NCI-H2107 treated with DMSO at 0.1 percent for 48 hours (cell line): ENCODE measurements at regions not wholly inside any gene's neighbourhood (a gene's known extent, or its start where the extent isn't known, plus 50 kb on each side); places are given as distances from the start of the nearest gene placed in this dataset.

Experiments used
- DNase-seq: peaks from one replicate; lab custom pipeline; 2025; ENCODE audit not compliant: unreplicated experiment; lab: John Stamatoyannopoulos, UW

DNA sequence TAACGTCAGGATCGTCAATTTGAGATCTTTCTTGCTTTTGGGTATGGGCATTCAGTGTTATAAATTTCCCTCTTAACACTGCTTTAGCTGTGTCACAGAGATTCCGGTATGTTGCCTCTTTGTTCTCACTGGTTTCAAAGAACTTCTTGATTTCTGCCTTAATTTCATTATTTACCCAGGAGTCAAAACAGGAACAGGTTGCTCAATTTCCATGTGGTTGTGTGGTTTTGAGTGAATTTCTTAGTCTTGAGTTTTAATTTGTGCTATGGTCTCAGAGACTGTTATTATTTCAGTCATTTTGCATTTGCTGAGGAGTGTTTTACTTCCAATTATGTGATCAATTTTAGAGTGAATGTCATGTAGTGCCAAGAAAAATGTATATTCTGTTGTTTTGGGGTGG is 153.1 kb downstream of the PCDH17 start:
- no peak for DNase-seq

DNA sequence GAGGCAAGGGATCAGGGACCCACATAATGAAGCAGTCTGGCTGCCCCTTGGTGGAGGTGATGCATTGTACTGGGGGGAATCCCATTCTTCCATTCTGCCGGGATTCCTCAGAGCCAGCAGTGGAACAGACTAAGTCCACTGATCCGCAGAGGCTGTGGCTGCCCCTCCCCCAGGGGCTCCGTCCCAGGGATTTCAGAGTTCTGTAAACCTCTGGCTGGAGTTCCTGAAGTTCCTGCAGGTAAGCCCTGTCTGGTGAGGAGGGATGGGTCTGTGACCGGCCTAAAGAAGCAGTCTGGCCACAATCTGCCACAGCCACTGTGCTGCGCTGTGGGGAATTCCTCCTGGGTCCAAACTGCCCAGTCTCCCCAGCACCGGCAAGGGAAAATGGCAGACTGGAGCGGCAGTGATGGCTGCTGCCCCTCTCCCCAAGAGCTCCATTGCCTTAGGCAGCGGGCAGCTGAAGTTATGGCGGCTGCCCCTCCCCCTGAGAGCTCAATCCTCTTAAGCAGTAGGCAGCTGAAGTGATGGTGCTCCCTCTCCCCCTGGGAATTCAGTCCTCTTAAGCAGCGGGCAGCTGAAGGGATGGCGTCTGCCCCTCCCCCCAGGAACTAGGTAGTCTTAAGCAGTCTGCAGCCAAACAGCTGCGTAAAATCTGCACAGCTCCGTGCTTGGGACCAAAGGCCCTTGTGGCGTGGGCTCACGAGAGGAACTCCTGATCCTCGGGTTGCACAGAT is 155.7 kb downstream of the PCDH17 start:
- no peak for DNase-seq

DNA sequence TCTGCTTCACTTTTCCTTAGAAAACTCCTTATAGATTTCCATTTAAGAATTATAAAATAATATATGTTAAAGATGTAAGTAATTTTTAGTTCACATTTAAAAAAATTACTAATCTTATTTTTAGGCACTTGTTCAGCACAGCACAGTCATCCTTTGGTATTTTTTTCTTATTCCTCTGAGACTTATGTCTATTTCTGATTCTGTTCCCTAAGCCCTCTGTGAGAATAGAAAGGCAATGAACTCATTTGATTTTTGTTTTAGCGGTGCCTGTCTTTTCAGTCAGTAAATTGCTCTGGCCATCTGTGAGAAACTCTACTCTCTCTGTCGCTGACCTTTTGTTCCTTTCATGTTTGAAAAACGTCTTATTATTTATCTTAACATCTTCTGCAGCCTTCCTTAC is 168.1 kb downstream of the PCDH17 start:
- no peak for DNase-seq

DNA sequence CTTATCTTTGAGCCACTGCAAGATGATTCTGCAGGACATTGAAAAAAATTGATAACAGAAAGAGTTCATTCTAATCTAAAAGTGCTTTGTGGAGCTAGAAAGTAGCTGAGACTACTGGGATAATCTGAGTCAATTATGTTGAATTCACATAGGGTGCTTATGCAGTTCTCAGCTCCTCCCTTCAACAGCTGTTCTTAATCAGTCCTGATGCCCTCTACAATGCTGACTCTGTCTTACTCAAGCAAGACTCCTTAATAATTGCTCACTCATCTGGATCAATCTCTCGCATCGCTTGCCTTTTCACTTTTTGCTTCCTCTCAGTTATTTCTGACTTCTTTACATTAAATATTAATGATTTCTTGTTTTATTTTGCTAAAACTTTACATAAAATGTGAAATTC is 182.1 kb downstream of the PCDH17 start:
- no peak for DNase-seq

DNA sequence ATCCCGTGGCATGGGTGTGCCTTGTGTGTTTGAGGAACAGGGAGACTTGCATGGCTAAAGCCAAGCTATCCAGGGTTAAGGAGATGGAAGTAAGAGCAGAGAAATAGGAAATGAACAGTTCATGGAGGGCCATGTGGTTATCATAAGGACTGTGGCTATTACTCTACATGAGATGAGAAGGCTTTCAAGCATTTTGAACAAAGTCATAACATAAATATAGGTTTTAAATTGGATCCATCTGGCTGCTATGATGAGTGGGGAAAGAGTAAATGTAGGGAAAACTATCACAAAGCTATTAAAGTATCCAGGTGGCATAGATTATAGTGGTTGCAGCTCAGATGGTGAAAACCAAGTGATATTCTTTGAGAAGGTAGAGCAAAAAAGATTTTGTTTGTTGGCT is 184.1 kb downstream of the PCDH17 start:
- no peak for DNase-seq

DNA sequence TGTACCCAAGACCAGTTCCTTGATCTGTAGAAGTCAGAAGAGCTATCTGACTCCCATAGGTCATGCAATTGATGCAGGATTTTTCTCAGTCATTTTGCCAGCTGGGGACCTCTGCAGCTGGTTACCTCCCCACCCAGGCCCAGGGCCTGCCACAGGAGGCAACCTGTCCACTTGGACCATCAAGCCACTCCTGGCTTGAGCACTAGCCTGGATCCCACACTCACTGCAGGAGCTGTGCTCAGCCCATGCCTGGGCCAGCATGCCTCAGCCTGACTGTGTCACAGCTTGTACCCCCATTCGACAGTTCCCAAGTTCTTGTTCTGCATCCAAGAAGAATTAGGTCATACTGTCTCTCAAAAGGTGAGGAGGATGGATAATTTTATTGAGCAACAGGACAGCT is 189.4 kb downstream of the PCDH17 start:
- no peak for DNase-seq

DNA sequence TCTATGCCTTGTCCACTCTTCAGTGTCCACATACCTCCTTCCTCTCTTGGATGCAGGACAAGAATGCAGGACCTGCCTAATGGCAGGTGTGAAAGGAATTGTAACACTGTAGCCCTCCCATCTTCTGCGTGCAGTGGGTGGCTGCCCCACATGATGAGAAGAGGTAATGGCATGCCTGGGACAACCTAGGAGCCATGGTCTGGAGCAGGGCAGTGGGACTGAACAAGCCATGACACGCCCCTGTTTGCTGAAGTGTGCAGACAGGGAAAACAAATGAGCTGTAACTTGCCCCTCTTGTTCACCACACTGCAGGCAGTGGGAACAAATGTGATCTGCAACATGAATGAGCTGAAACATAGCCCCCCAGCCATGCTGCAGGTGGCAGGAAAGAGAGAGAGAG is 192.2 kb downstream of the PCDH17 start:
- no peak for DNase-seq

DNA sequence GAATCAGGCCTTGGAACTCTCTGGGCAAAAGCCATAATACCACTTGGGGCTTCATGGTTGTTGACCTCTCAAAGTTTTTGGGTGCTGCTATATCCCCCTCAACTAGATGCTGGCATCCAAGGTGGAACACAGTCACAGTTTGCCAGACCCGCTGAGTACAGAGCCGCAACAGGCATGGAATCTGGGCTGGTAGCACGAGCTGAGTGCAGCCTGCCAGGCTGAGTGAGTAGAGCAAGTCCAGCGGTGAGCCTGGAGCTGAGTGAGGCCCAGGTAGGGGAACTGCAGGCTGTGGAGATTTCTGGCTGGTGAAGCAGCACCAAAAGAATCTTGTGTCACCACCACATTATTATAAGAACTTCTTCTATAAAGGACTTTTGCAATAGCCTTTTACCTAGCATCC is 192.6 kb downstream of the PCDH17 start:
- no peak for DNase-seq

DNA sequence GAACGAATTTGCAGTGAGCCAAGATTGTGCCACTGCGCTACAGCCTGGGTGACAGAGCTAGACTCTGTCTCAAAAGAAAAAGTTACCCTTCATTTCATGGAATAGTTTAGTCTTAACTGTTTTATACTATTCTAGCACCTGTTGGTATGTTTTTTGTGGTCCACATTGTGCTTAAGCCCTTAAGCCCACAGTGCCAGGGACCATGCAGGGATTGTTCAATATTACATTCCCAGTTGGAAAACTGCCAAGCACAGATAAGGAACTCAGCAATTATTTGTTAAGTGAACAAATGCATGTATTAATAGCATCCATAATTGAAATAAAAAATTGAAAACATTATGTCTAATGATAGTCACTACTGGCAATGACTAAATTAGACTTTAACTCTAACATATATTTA is 193.5 kb downstream of the PCDH17 start:
- DNase-seq: no peak

DNA sequence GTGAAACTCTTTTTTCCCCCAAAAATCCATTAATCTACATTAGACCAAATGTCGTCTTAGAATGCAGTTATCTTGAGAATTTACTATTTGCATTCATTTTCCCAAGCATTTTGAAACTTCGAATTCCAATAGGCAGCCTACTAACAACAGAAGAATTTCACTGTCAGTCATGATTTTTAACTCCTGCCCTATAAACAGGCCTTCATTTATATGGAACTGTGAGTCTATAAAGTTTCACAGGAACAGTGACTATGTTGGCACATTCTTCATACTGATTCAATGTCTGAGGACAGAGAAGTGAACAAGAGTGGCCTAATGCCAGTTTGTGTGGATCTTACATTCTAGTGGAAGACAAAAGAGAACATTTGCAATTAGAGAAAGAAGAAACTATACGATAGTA is 198.0 kb downstream of the PCDH17 start:
- DNase-seq: no peak

DNA sequence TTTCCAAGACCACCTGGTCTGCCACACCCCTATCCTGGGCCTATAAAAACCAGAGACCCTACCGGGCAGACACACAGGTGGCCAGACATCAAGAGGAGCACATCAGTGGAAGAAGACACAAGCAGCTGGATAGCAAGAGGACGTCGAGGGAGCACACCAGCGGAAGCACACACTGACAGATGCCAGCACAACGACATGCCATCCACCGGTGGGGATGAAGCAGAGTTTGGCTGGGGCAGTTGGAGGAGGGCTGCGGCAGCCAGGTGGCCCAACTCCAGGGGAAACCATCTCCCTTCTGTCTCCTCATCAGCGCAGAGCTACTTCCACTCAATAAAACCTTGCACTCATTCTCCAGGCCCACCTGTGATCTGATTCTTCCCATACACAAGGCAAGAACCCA is 200.6 kb downstream of the PCDH17 start:
- DNase-seq: no peak

DNA sequence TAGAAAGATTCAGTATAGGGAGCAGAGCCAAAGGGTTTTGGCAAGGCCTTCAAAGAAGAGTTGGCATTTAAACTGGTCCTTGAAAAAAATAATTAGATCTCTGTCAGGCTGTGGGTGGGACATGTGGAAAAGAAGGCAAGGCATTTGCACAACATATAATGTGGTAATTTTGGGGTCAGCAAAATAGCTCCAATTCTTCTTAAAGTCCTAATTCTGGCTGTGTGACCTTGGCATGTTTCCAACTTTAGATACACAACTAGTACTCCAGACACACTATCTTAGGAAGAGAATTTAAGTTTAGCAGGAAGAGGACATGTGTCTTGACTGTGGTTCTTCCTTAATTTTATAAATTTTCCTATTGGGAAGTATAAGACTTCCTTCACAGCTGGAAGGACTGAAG is 206.3 kb downstream of the PCDH17 start:
- DNase-seq: no peak

DNA sequence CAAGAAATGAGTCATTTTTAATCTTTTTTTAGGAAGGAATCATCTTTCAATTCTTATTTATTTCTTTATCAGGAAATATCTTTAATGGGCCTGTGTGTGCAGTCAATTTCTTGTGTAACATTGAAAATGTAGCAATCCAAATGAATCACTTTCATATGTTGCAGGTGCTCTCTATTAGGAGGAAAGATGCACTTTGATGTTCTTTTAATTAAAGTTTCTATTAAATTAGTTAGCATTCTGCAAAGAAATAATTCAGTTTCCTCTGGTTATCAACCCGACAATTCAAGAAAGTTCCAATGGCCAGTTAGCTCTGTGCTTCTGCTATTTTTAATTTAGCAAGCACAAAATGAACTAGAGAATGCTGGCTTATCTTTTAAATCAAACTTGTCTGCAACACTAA is 212.0 kb downstream of the PCDH17 start:
- no peak for DNase-seq

DNA sequence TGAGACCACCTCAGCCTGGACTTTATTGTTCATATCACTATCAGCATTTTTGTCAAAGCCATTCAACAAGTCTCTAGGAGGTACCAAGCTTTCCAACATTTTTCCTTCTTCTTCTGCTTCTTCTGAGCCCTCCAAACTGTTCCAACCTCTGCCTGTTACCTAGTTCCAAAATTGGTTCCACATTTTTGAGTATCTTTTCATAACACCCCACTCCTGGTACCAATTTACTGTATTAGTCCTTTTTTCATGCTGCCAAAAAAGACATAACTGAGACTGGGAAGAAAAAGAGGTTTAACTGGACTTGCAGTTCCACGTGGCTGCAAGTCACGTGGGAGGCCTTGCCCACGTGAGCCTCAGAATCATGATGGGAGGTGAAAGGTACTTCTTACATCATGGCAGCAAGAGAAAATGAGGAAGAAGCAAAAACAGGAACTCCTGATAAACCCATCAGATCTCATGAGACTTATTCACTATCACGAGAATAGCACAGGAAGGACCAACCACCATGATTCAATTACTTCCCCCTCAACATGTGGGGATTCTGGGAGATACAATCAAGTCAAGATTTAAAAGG is 215.1 kb downstream of the PCDH17 start:
- DNase-seq: no peak

DNA sequence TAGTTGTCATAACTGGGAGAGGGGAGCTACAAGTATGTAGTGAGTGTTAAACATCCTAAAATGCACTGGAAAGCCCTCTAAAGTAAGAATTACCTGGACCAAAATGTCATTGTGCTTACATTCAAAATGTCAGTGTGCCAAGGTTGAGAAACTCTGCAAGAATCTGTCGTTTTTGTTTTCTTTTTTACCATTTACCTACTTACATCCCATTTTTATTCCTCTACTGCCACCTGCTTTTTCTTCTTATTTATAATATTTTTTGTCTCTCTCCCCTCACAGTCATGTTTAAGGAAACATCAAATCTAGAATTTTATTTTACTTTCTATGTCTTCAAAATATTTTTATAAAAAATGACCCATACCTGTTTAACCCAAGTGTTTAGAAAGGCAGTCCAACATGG is 226.4 kb downstream of the PCDH17 start:
- no peak for DNase-seq

DNA sequence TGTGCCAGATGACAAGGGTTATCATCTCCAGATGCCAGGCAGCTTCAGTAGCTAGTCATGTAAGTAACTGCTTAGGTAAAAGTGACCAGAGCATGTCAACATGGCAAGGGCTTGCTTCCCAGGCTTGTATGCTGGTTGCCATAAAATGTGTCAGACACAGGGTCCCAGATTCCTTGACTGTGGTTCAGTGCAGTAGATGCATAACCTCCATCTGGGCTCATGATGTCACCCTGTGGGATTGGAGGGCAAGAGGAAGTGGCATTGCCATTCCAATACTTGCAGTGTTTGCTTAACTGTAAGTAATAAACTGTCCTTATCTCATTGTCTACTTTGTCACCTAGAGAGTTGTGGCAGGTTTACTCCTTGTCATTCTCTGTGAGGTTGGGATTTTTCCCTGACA is 226.8 kb downstream of the PCDH17 start:
- DNase-seq: no peak

DNA sequence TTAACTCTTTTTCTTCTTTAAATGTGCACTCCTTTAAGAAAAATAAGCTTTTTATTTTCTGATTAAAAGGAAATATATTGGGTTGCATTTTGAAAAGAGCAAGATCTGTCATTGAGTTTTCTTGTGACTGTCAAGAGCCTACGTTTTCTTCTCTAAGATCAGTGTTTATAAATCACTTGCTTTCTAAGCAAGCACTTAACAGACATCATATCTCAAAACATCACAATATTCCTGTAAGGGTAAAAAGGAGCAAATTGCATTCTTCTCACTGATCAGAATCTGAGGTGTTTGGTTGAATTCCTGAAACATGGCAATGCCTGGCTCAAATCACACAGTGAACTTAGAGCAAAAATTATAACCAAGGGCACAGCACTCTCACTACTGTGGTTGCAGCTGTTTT is 231.3 kb downstream of the PCDH17 start:
- DNase-seq: no peak

DNA sequence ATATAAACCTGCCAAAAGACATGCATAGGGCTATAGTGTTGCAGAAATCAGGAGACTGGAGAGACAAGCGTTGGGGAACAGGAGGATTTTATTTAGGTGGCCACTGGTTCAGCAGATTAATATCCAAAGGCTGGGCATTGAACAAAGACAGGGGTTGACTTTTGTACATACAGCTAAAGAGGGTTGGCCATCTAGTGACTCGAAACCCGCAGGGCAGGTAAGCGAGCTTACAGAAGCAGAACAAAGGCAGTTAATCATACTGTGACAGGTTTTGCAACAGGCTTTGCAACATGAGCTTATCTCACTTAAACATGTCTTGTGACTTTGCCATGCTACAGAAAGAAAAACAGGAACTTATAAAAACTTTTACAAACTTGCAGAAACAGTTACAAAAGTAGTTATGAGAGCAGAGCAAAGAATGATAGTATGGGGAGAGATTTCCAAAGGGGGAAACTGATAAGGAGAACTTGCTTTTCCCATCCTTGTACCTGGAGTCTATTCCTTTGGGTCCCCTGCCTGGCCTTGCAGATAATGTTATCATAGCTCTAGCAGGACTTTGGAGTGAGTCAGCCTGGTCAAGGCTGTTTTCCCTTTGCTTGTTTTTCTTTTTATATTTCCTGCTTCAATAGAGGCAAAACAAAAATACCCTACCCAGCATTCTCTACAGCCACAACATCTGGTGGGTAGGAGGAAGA is 234.2 kb downstream of the PCDH17 start:
- DNase-seq: no peak

DNA sequence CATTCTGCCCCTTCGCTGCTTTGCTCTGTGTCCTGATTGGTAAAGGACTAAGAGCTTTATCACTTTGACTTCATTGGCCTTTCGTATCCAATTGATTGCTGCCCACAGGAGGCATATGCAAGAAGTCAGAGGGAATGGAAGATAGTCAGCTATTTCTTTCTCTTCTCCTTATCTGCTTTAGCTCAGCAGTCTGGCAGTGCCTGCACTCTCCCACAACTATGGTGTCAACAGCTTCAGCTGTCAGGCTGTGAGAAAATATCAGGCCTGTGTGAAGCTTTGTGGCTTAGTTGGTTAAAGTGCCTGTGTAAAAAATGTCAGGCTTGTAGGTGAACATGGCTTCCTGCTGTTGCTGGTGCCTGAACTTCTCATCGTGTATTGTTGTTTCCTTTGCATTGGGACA is 243.0 kb downstream of the PCDH17 start:
- no peak for DNase-seq

DNA sequence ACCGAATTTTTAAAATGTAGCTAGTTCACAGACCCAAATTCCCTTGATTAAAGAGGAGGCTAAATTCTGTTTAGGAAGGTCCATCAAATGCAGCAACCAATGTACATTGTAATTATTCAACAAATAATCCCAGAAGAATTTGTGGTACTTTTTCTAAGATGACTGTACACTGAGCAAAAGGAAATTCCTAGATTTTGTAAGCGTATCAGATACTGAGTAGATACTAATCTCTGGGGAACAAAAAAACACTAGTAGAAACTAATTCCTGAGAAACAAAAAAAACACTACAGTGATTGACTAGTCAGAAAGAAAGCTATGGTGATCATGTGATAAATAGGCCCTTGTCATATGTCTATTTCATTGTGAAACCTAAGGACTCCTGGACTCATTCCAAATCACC is 246.1 kb downstream of the PCDH17 start:
- DNase-seq: no peak

DNA sequence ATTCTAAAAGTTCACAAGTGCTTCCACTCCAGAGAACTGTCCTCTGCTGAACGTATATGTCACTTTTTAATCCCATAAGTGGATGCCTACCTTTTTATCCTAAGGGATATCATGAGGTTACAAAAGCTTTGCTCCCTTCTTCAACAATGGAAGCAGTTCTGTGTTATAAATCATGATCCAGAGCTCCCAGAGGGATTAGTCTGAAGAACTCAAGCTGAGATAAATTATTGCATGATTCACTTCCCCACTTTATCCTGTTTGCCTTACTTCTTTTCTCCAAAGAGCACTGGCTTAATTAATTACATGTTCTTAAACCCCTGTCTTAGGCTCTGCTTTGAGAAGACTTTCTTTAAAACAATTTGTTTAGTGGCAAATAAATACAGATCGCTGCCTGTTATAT is 246.7 kb downstream of the PCDH17 start:
- peak; percentile 15 for DNase-seq

DNA sequence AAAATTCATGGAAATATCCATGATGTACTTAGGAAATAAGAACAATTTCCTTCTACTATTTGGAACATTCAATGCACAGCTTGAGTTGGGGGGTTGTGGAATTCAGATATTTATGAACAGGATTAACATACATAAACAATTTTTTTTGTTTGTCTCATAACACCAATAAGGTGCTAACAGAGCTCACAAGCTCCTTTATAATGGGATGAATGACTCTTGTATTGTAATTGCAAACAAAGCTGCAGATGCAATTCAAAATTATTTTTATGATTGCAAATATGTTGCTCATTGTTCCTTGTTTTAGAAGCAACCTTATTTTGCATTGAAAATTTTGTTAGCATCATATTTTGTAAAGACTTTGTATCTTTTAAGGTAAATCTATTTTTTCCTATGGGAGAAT is 265.7 kb downstream of the PCDH17 start:
- no peak for DNase-seq

DNA sequence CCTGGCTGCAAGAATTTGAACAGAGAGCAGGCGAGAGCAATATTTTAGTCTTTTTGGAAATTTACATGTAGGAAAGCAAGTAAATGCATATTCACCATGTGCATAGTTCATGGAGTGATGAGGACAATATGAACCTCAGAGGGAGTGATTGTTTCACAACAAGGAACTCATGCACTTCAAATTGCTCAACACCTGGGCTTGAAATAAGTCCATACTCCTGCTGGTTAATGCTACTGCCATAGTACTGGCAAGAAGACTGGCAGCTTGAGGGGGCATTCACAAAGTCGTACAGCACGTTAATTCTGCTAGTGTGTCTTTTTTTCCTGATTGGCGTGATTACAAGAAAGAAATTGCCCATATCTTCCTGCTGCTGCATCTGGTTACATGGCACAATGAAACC is 267.6 kb downstream of the PCDH17 start:
- DNase-seq: no peak
